ENCODE measurements at regions not wholly inside any gene's neighbourhood (a gene's known extent, or its start where the extent isn't known, plus 50 kb on each side); places are given as distances from the start of the nearest gene placed in this dataset.

DNA sequence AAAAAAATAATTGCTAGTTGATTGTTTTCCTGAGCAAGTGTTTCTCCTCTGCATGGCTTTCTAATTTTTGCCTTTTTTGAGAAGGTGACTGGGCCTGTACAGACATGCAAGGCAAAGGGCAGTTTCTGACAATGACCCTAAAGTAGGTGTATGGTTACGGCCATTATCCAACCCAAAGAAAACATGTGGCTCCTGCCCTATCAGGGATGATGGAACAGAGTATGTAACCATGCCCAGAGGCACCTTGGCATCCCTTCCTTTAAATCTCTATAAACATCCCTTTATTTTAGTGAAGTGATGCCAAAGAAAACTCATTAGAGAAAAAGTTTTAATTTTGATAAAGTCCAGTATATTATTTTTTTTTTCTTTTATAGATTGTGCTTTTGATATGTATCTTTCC, 217.5 kb downstream of the LPIN1 start:
- TF ChIP-seq POLR2AphosphoS5 (IDR thresholded peaks at IDR 0.05; ENCODE audit: low read depth, low read length) (no peak), TAF1 (IDR thresholded peaks at IDR 0.05; ENCODE audit: low read depth, low read length) (no peak), POLR2A (IDR thresholded peaks at IDR 0.05; ENCODE audit: low read depth, low read length) (no peak), SPI1 (IDR thresholded peaks at IDR 0.05; ENCODE audit: low read depth, low read length) (no peak), PAX5 (IDR thresholded peaks at IDR 0.05; ENCODE audit: insufficient read depth, low read length, severe bottlenecking) (no peak), POU2F2 (IDR thresholded peaks at IDR 0.05; ENCODE audit: low read depth, low read length) (no peak)
